ENCODE measurements at regions not wholly inside any gene's neighbourhood (a gene's known extent, or its start where the extent isn't known, plus 50 kb on each side); places are given as distances from the start of the nearest gene placed in this dataset.

- Histone ChIP-seq H3K4me3 (no peak overlapping the region), H3K36me3 (ENCODE audit: low read depth) (no peaks in the 10 kb centered on the region), H3K4me1 (replicated peaks; ENCODE audit: insufficient read depth) (no peaks in the 10 kb centered on the region), H3K9me2 (ENCODE audit: insufficient read depth) (no peaks in the 10 kb centered on the region), H3K4me2 (no peak overlapping the region), H3K27ac (no peak overlapping the region), H3F3A (ENCODE audit: insufficient read depth, low read depth) (no peaks in the 10 kb centered on the region), H2AFZ (no peak overlapping the region), H3K9me3 (ENCODE audit: insufficient read depth, low read depth) (no peaks in the 10 kb centered on the region), H3K27me3 (ENCODE audit: insufficient read depth, low read depth) (peaks cover 88% of the 10 kb centered on the region), H3K79me2 (ENCODE audit: low read depth) (no peaks in the 10 kb centered on the region), H4K20me1 (ENCODE audit: insufficient read depth) (no peaks in the 10 kb centered on the region)
- ChIA-PET CTCF (no interaction called here), POLR2A (ENCODE audit: unreplicated experiment) (no interaction called here)
- DNase-seq, result no peak
- TF ChIP-seq EZH2 (IDR thresholded peaks at IDR 0.05; ENCODE audit: low read depth) (no peak), CTCF (conservative IDR thresholded peaks at IDR 0.05) (no peak)
- BruUV-seq (replicated peaks), result no TSS peak
- intact Hi-C loops (cut with micrococcal nuclease; ENCODE audit: unreplicated experiment), result no loop called here
Observed at GRCh38 chr19:29021232-29021916, 191.6 kb downstream of the UQCRFS1 start.

DNA sequence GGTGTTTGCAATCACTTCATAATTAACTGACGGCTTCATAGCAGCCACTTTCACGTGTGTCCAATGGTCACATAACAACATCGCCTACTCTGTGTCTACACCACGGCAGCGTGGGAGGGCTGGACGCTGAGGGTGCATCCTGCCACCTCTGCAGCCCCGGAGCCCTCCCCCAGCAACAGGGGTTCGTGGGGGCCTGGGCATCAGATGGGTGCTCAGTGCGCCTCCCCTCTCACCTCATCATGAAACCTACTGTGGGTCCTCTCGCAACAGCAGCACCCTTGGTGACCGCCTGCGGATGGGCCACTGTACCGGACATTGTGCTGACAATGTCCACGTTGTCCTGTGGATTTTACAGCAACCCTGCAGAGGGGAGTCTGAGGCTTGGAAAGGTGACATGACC lies 193.5 kb downstream of the UQCRFS1 start:
- Histone ChIP-seq H3K9me3 (ENCODE audit: insufficient read depth, low read depth) (no peaks in the 10 kb centered on the region), H3K27ac (no peak overlapping the region), H3K4me1 (replicated peaks; ENCODE audit: insufficient read depth) (no peaks in the 10 kb centered on the region), H3K79me2 (ENCODE audit: low read depth) (no peaks in the 10 kb centered on the region), H3K36me3 (ENCODE audit: low read depth) (no peaks in the 10 kb centered on the region), H4K20me1 (ENCODE audit: insufficient read depth) (no peaks in the 10 kb centered on the region), H3K9me2 (ENCODE audit: insufficient read depth) (no peaks in the 10 kb centered on the region), H3K27me3 (ENCODE audit: insufficient read depth, low read depth) (peaks cover 80% of the 10 kb centered on the region), H3K4me2 (no peak overlapping the region), H3F3A (ENCODE audit: insufficient read depth, low read depth) (no peaks in the 10 kb centered on the region), H3K4me3 (no peak overlapping the region), H2AFZ (no peak overlapping the region)
- CTCF ChIA-PET, result no interaction called here
- no peak for DNase-seq
- intact Hi-C loops (cut with micrococcal nuclease; ENCODE audit: unreplicated experiment), result no loop called here
- no TSS peak for BruUV-seq (replicated peaks)
- POLR2A ChIA-PET (ENCODE audit: unreplicated experiment), result no interaction called here
- TF ChIP-seq EZH2 (IDR thresholded peaks at IDR 0.05; ENCODE audit: low read depth), result no peak
- TF ChIP-seq CTCF (conservative IDR thresholded peaks at IDR 0.05), result no peak

DNA sequence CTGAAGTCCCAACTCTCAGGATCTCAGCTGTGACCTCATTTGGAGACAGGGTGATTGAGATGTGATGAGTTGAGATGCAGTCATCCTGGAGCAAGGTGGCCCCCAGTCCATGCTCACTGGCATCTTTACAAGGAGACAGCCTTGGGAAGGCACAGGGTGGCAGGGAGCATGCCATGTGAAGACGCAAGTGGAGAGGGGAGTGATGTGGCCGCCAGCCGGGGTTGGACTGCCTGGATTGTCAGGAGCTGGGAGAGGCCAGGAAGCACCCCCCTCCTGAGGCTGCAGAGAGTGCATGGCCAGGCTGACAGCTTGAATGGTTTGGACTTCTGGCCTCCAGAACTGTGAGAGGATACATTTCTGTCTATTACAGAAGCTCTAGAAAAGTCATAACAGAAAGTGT lies 194.4 kb downstream of the UQCRFS1 start:
- POLR2A ChIA-PET (ENCODE audit: unreplicated experiment), result no interaction called here
- Histone ChIP-seq H3K4me2 (no peak overlapping the region), H3K27me3 (ENCODE audit: insufficient read depth, low read depth) (peaks cover 80% of the 10 kb centered on the region), H3F3A (ENCODE audit: insufficient read depth, low read depth) (no peaks in the 10 kb centered on the region), H3K27ac (no peak overlapping the region), H3K4me1 (replicated peaks; ENCODE audit: insufficient read depth) (no peaks in the 10 kb centered on the region), H3K9me2 (ENCODE audit: insufficient read depth) (no peaks in the 10 kb centered on the region), H3K4me3 (no peak overlapping the region), H3K9me3 (ENCODE audit: insufficient read depth, low read depth) (no peaks in the 10 kb centered on the region), H2AFZ (no peak overlapping the region), H4K20me1 (ENCODE audit: insufficient read depth) (no peaks in the 10 kb centered on the region), H3K36me3 (ENCODE audit: low read depth) (no peaks in the 10 kb centered on the region), H3K79me2 (ENCODE audit: low read depth) (no peaks in the 10 kb centered on the region)
- BruUV-seq (replicated peaks), result no TSS peak
- DNase-seq, result no peak
- no peak for TF ChIP-seq CTCF (conservative IDR thresholded peaks at IDR 0.05)
- TF ChIP-seq EZH2 (IDR thresholded peaks at IDR 0.05; ENCODE audit: low read depth), result no peak
- CTCF ChIA-PET, result no interaction called here
- intact Hi-C loops (cut with micrococcal nuclease; ENCODE audit: unreplicated experiment), result no loop called here

All from PC-9 (cell line).